ENCODE measurements at regions not wholly inside any gene's neighbourhood (a gene's known extent, or its start where the extent isn't known, plus 50 kb on each side); places are given as distances from the start of the nearest gene placed in this dataset.

GRCh38 chr1:29485096-29485925 is 249.0 kb downstream of the PTPRU start:
- H3K36me3 ChIP-seq (ENCODE audit: control insufficient read depth in 1 of 2, insufficient read depth in 2 of 2, low read length in 2 of 2): no peaks in the 10 kb centered on the region

GRCh38 chr1:29482991-29483390 is 246.7 kb downstream of the PTPRU start:
- Histone ChIP-seq H3K27me3 (ENCODE audit: control insufficient read depth in 1 of 2, insufficient read depth in 2 of 2, low read length in 2 of 2) (peaks cover 4 to 12% of the 10 kb centered on the region in 2 donors), H3K27ac (ENCODE audit: low read depth, low read length) (no peak overlapping the region), H3K9me3 (ENCODE audit: control insufficient read depth in 1 of 2, low read length in 2 of 2) (no peaks in the 10 kb centered on the region), H3K4me1 (ENCODE audit: control insufficient read depth in 1 of 2, insufficient read depth in 2 of 2, low read length in 2 of 2) (no peaks in the 10 kb centered on the region), H3K9ac (ENCODE audit: low read depth in 1 of 2, low read length in 2 of 2) (no peak overlapping the region), H3K36me3 (ENCODE audit: control insufficient read depth in 1 of 2, insufficient read depth in 2 of 2, low read length in 2 of 2) (no peaks in the 10 kb centered on the region), H3K4me3 (ENCODE audit: low read depth in 1 of 2, low read length in 2 of 2) (no peak overlapping the region)

More at GRCh38 chr1:29485096-29485925, 249.0 kb downstream of the PTPRU start:
- Histone ChIP-seq H3K4me1 (ENCODE audit: control insufficient read depth in 1 of 2, insufficient read depth in 2 of 2, low read length in 2 of 2) (no peaks in the 10 kb centered on the region), H3K27me3 (ENCODE audit: control insufficient read depth in 1 of 2, insufficient read depth in 2 of 2, low read length in 2 of 2) (peaks cover 5% of the 10 kb centered on the region in 2 donors), H3K9ac (ENCODE audit: low read depth in 1 of 2, low read length in 2 of 2) (no peak overlapping the region), H3K4me3 (ENCODE audit: low read depth in 1 of 2, low read length in 2 of 2) (no peak overlapping the region), H3K9me3 (ENCODE audit: control insufficient read depth in 1 of 2, low read length in 2 of 2) (no peaks in the 10 kb centered on the region), H3K27ac (ENCODE audit: low read depth, low read length) (no peak overlapping the region)

GRCh38 chr1:29482064-29482463 is 245.7 kb downstream of the PTPRU start:
- peaks cover 4 to 19% of the 10 kb centered on the region in 2 donors for H3K27me3 ChIP-seq (ENCODE audit: control insufficient read depth in 1 of 2, insufficient read depth in 2 of 2, low read length in 2 of 2)
- H3K4me3 ChIP-seq (ENCODE audit: low read depth in 1 of 2, low read length in 2 of 2): no peak overlapping the region
- no peak overlapping the region for H3K9ac ChIP-seq (ENCODE audit: low read depth in 1 of 2, low read length in 2 of 2)
- H3K36me3 ChIP-seq (ENCODE audit: control insufficient read depth in 1 of 2, insufficient read depth in 2 of 2, low read length in 2 of 2): no peaks in the 10 kb centered on the region
- H3K9me3 ChIP-seq (ENCODE audit: control insufficient read depth in 1 of 2, low read length in 2 of 2): no peaks in the 10 kb centered on the region
- H3K4me1 ChIP-seq (ENCODE audit: control insufficient read depth in 1 of 2, insufficient read depth in 2 of 2, low read length in 2 of 2): no peaks in the 10 kb centered on the region
- H3K27ac ChIP-seq (ENCODE audit: low read depth, low read length): no peak overlapping the region

- Histone ChIP-seq H3K27ac (ENCODE audit: low read depth, low read length) (no peak overlapping the region), H3K4me3 (ENCODE audit: low read depth in 1 of 2, low read length in 2 of 2) (no peak overlapping the region), H3K9ac (ENCODE audit: low read depth in 1 of 2, low read length in 2 of 2) (no peak overlapping the region), H3K4me1 (ENCODE audit: control insufficient read depth in 1 of 2, insufficient read depth in 2 of 2, low read length in 2 of 2) (no peaks in the 10 kb centered on the region), H3K9me3 (ENCODE audit: control insufficient read depth in 1 of 2, low read length in 2 of 2) (no peaks in the 10 kb centered on the region), H3K36me3 (ENCODE audit: control insufficient read depth in 1 of 2, insufficient read depth in 2 of 2, low read length in 2 of 2) (no peaks in the 10 kb centered on the region), H3K27me3 (ENCODE audit: control insufficient read depth in 1 of 2, insufficient read depth in 2 of 2, low read length in 2 of 2) (peaks cover 4 to 19% of the 10 kb centered on the region in 2 donors)
These were observed 244.7 kb downstream of the PTPRU start for GRCh38 chr1:29481031-29481430.

- H3K9ac ChIP-seq (ENCODE audit: low read depth in 1 of 2, low read length in 2 of 2): no peak overlapping the region
- peaks cover 6 to 14% of the 10 kb centered on the region in 2 donors for H3K27me3 ChIP-seq (ENCODE audit: control insufficient read depth in 1 of 2, insufficient read depth in 2 of 2, low read length in 2 of 2)
- no peaks in the 10 kb centered on the region for H3K36me3 ChIP-seq (ENCODE audit: control insufficient read depth in 1 of 2, insufficient read depth in 2 of 2, low read length in 2 of 2)
- H3K9me3 ChIP-seq (ENCODE audit: control insufficient read depth in 1 of 2, low read length in 2 of 2): no peaks in the 10 kb centered on the region
- H3K4me1 ChIP-seq (ENCODE audit: control insufficient read depth in 1 of 2, insufficient read depth in 2 of 2, low read length in 2 of 2): no peaks in the 10 kb centered on the region
- H3K27ac ChIP-seq (ENCODE audit: low read depth, low read length): no peak overlapping the region
- no peak overlapping the region for H3K4me3 ChIP-seq (ENCODE audit: low read depth in 1 of 2, low read length in 2 of 2)
These were observed 242.6 kb downstream of the PTPRU start for GRCh38 chr1:29478879-29479278.

- Histone ChIP-seq H3K36me3 (ENCODE audit: control insufficient read depth in 1 of 2, insufficient read depth in 2 of 2, low read length in 2 of 2) (no peaks in the 10 kb centered on the region), H3K27ac (ENCODE audit: low read depth, low read length) (no peak overlapping the region), H3K9me3 (ENCODE audit: control insufficient read depth in 1 of 2, low read length in 2 of 2) (no peaks in the 10 kb centered on the region), H3K4me1 (ENCODE audit: control insufficient read depth in 1 of 2, insufficient read depth in 2 of 2, low read length in 2 of 2) (no peaks in the 10 kb centered on the region), H3K9ac (ENCODE audit: low read depth in 1 of 2, low read length in 2 of 2) (no peak overlapping the region), H3K27me3 (ENCODE audit: control insufficient read depth in 1 of 2, insufficient read depth in 2 of 2, low read length in 2 of 2) (peaks cover 6 to 14% of the 10 kb centered on the region in 2 donors), H3K4me3 (ENCODE audit: low read depth in 1 of 2, low read length in 2 of 2) (no peak overlapping the region)
These were observed 241.9 kb downstream of the PTPRU start for GRCh38 chr1:29478151-29478791.

- no peak overlapping the region for H3K4me3 ChIP-seq (ENCODE audit: low read depth in 1 of 2, low read length in 2 of 2)
- H3K27ac ChIP-seq (ENCODE audit: low read depth, low read length): no peak overlapping the region
- no peaks in the 10 kb centered on the region for H3K4me1 ChIP-seq (ENCODE audit: control insufficient read depth in 1 of 2, insufficient read depth in 2 of 2, low read length in 2 of 2)
- peaks cover 9 to 14% of the 10 kb centered on the region in 2 donors for H3K27me3 ChIP-seq (ENCODE audit: control insufficient read depth in 1 of 2, insufficient read depth in 2 of 2, low read length in 2 of 2)
- H3K36me3 ChIP-seq (ENCODE audit: control insufficient read depth in 1 of 2, insufficient read depth in 2 of 2, low read length in 2 of 2): no peaks in the 10 kb centered on the region
- no peak overlapping the region for H3K9ac ChIP-seq (ENCODE audit: low read depth in 1 of 2, low read length in 2 of 2)
- no peaks in the 10 kb centered on the region for H3K9me3 ChIP-seq (ENCODE audit: control insufficient read depth in 1 of 2, low read length in 2 of 2)
These were observed 239.0 kb downstream of the PTPRU start for GRCh38 chr1:29475326-29475725.

GRCh38 chr1:29474274-29475244 is 238.2 kb downstream of the PTPRU start:
- H3K9ac ChIP-seq (ENCODE audit: low read depth in 1 of 2, low read length in 2 of 2): no peak overlapping the region
- peaks cover 9 to 11% of the 10 kb centered on the region in 2 donors for H3K27me3 ChIP-seq (ENCODE audit: control insufficient read depth in 1 of 2, insufficient read depth in 2 of 2, low read length in 2 of 2)
- no peak overlapping the region for H3K27ac ChIP-seq (ENCODE audit: low read depth, low read length)
- no peaks in the 10 kb centered on the region for H3K36me3 ChIP-seq (ENCODE audit: control insufficient read depth in 1 of 2, insufficient read depth in 2 of 2, low read length in 2 of 2)
- H3K4me3 ChIP-seq (ENCODE audit: low read depth in 1 of 2, low read length in 2 of 2): no peak overlapping the region
- H3K4me1 ChIP-seq (ENCODE audit: control insufficient read depth in 1 of 2, insufficient read depth in 2 of 2, low read length in 2 of 2): no peaks in the 10 kb centered on the region
- no peaks in the 10 kb centered on the region for H3K9me3 ChIP-seq (ENCODE audit: control insufficient read depth in 1 of 2, low read length in 2 of 2)

GRCh38 chr1:29473161-29473855 is 237.0 kb downstream of the PTPRU start:
- Histone ChIP-seq H3K27me3 (ENCODE audit: control insufficient read depth in 1 of 2, insufficient read depth in 2 of 2, low read length in 2 of 2) (peaks cover 9 to 10% of the 10 kb centered on the region in 2 donors), H3K9ac (ENCODE audit: low read depth in 1 of 2, low read length in 2 of 2) (no peak overlapping the region), H3K36me3 (ENCODE audit: control insufficient read depth in 1 of 2, insufficient read depth in 2 of 2, low read length in 2 of 2) (no peaks in the 10 kb centered on the region), H3K9me3 (ENCODE audit: control insufficient read depth in 1 of 2, low read length in 2 of 2) (no peaks in the 10 kb centered on the region), H3K4me3 (ENCODE audit: low read depth in 1 of 2, low read length in 2 of 2) (no peak overlapping the region), H3K27ac (ENCODE audit: low read depth, low read length) (no peak overlapping the region), H3K4me1 (ENCODE audit: control insufficient read depth in 1 of 2, insufficient read depth in 2 of 2, low read length in 2 of 2) (no peaks in the 10 kb centered on the region)

Data from duodenal mucosa (tissue), 2 donors.